ENCODE measurements at regions not wholly inside any gene's neighbourhood (a gene's known extent, or its start where the extent isn't known, plus 50 kb on each side); places are given as distances from the start of the nearest gene placed in this dataset.
"Not testable (repeated sequence)": the region's sequence is repeated elsewhere in the genome, so short reads cannot be mapped to it uniquely, and the experiment has no call there.

GRCh38 chr3:29171043-29171990 lies 109.6 kb upstream of the RBMS3 start:
- peak in 1 of 2 donors; percentile 38 for ATAC-seq
- H3K4me1 ChIP-seq: peaks cover 7% of the 10 kb centered on the region
- H3K27me3 ChIP-seq (ENCODE audit: low read depth): no peaks in the 10 kb centered on the region
- H3K4me3 ChIP-seq: no peak overlapping the region
- intact Hi-C loops (cut with DNase I): no loop called here
- H3K27ac ChIP-seq: peak overlapping the region; percentile 50
- no peaks in the 10 kb centered on the region for H3K9me3 ChIP-seq
- no peak for TF ChIP-seq CTCF (IDR thresholded peaks at IDR 0.05)
- no peaks in the 10 kb centered on the region for H3K36me3 ChIP-seq
- no peak for DNase-seq

DNA sequence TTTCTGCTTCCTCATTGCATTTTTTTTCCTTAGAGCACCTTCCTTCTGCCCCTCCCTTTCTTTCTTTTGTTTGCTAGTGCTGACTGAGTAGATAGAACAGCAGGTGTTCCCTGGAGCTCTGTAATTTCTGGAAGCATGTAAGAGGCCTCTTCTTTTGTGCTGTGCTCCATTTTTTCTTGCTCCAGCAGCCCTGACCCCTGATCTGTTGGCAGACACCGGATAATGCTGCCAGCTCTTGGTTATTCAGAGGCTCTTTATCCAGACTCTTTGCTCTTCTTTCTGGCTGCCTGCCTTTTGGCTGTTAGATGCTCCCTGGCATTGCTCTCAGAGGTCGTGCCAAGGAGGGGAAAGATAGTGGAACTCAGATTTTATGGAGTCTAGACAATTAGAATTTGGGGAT lies 104.4 kb upstream of the RBMS3 start:
- intact Hi-C loops (cut with DNase I): no loop called here
- no peak for ATAC-seq
- DNase-seq: no peak
- no peak for TF ChIP-seq CTCF (IDR thresholded peaks at IDR 0.05)
- Histone ChIP-seq H3K27me3 (ENCODE audit: low read depth) (no peaks in the 10 kb centered on the region), H3K4me3 (no peak overlapping the region), H3K9me3 (no peaks in the 10 kb centered on the region), H3K4me1 (peaks cover 12% of the 10 kb centered on the region), H3K36me3 (no peaks in the 10 kb centered on the region), H3K27ac (no peak overlapping the region)

- intact Hi-C loops (cut with DNase I): no loop called here
- Histone ChIP-seq H3K36me3 (no peaks in the 10 kb centered on the region), H3K27me3 (ENCODE audit: low read depth) (no peaks in the 10 kb centered on the region), H3K9me3 (no peaks in the 10 kb centered on the region), H3K27ac (no peak overlapping the region), H3K4me1 (peaks cover 5% of the 10 kb centered on the region), H3K4me3 (no peak overlapping the region)
- ATAC-seq: peak; percentile 46 to 54
- no peak for TF ChIP-seq CTCF (IDR thresholded peaks at IDR 0.05)
- no peak for DNase-seq
Measured at GRCh38 chr3:29178809-29179793, 101.8 kb upstream of the RBMS3 start.

- H3K4me3 ChIP-seq: no peak overlapping the region
- no peaks in the 10 kb centered on the region for H3K9me3 ChIP-seq
- DNase-seq: no peak
- H3K27me3 ChIP-seq (ENCODE audit: low read depth): no peaks in the 10 kb centered on the region
- ATAC-seq: no peak
- H3K27ac ChIP-seq: no peak overlapping the region
- no peak for TF ChIP-seq CTCF (IDR thresholded peaks at IDR 0.05)
- intact Hi-C loops (cut with DNase I): no loop called here
- peaks cover 5% of the 10 kb centered on the region for H3K4me1 ChIP-seq
- no peaks in the 10 kb centered on the region for H3K36me3 ChIP-seq
Measured at GRCh38 chr3:29181149-29181780, 99.6 kb upstream of the RBMS3 start.

DNA sequence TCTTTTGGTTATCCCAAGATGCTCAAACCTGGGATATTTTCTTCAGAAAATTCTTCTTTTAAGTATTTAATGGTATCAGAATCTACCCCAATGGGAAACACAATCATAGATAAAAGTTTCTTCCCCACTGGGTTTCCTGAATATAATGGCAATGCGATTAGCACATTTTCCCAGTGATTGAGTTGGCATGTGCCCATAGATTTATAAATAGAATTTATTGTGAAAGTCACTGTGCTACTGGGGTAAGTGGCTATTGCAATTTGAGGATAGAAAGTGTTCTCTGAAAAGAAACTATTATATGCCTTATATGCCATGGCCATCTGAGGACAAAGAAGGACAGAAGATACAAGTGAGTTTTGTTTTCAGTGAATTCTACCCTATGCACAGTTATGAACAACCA lies 99.0 kb upstream of the RBMS3 start:
- Histone ChIP-seq H3K27me3 (ENCODE audit: low read depth) (no peaks in the 10 kb centered on the region), H3K4me1 (no peaks in the 10 kb centered on the region), H3K27ac (no peak overlapping the region), H3K4me3 (no peak overlapping the region), H3K9me3 (no peaks in the 10 kb centered on the region), H3K36me3 (no peaks in the 10 kb centered on the region)
- intact Hi-C loops (cut with DNase I): no loop called here
- no peak for ATAC-seq
- no peak for DNase-seq
- TF ChIP-seq CTCF (IDR thresholded peaks at IDR 0.05): no peak

DNA sequence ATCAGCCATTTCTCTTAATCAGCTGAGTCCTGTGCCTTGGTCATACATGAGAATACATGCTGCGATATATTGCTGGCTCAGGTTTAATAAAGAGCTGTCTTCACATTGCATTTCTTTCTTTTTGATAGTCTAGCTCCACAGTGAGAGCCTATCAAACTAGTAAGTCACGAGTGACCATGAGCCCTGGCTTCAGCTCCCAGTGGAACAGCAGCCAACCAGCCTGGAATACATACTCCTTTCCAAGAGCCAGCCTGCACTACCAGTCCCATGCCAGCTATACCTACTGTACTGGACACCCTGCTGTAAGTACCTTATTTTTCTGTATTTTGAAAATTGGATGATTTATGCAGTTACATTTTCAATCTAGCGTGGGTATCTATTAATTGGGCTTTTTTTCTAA lies 98.0 kb upstream of the RBMS3 start:
- H3K4me3 ChIP-seq; H3K27ac ChIP-seq; H3K9me3 ChIP-seq; DNase-seq; H3K27me3 ChIP-seq (ENCODE audit: low read depth); ATAC-seq; H3K4me1 ChIP-seq; H3K36me3 ChIP-seq; intact Hi-C loops (cut with DNase I): not testable (repeated sequence)
